HG03175 (cell line): ENCODE measurements at regions not wholly inside any gene's neighbourhood (a gene's known extent, or its start where the extent isn't known, plus 50 kb on each side); places are given as distances from the start of the nearest gene placed in this dataset.

Source experiments
- ATAC-seq: cut with Tn5 transposase; IDR thresholded peaks from one replicate; pipeline ENCODE4 v1.9.1; 2021; ENCODE audit warnings: mild to moderate bottlenecking, moderate library complexity; ENCODE audit not compliant: unreplicated experiment

GRCh38 chr11:15859411-15859810 lies 496.9 kb downstream of the SOX6 start:
- no peak for ATAC-seq

GRCh38 chr11:15861256-15861655 lies 495.1 kb downstream of the SOX6 start:
- no peak for ATAC-seq

GRCh38 chr11:15863411-15863810 lies 492.9 kb downstream of the SOX6 start:
- ATAC-seq: no peak

DNA sequence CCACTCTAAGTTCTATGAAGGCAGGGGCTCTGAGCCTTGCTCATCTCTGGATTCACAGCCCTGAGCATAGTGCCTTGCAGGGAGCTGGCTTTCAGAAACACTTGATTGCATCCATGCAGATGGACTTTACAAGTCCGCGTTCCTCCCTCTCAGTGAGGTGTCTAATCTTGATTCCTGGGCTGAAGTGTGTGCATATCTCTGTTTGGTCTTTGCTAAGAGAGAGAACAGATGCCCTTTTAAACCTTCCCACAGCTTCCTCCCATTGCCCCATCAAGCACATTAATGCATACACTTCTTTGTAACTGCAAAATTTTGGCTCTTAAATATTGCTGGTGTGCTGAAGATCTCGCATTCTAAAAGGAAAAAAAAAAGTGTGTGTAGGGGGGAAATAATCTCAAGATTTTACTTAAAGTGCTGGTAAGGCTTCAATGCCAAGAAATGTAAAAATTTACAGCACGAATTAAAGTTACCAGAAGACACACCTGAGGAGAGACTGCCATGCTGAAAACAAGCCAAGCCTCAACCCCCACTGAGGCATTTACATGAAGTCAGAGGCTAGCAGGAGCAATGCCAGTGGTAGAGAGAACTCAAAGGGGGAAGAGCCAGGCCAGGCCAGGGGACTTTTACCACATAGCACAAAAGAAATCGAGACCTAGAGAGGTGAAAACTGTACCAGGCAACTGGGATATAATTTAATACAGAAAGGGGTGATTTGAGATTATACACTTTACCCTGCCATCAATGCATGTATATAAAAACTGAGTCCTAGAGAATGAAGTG lies 492.1 kb downstream of the SOX6 start:
- ATAC-seq: no peak

- no peak for ATAC-seq
These were observed 490.9 kb downstream of the SOX6 start for GRCh38 chr11:15865212-15865987.

DNA sequence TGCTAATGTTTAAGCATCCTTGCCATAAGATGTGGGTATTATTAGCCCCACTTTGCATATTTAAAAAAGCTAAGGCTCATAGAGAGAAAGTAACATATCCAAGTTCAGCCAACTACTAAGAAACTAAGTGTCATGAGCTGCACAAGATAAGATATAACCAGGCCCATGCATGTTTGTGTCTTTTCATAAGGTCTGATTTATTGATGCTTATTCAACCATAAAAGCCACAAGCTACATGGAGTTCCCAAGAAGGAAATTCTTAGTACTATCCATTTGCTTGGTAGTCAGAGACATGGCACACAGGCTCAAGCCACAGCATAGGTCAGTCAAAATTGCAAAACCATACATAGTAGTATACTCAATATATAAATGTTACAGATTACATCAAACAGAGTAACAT lies 488.5 kb downstream of the SOX6 start:
- ATAC-seq: no peak

- ATAC-seq: no peak
These were observed 485.4 kb downstream of the SOX6 start for GRCh38 chr11:15870911-15871310.

DNA sequence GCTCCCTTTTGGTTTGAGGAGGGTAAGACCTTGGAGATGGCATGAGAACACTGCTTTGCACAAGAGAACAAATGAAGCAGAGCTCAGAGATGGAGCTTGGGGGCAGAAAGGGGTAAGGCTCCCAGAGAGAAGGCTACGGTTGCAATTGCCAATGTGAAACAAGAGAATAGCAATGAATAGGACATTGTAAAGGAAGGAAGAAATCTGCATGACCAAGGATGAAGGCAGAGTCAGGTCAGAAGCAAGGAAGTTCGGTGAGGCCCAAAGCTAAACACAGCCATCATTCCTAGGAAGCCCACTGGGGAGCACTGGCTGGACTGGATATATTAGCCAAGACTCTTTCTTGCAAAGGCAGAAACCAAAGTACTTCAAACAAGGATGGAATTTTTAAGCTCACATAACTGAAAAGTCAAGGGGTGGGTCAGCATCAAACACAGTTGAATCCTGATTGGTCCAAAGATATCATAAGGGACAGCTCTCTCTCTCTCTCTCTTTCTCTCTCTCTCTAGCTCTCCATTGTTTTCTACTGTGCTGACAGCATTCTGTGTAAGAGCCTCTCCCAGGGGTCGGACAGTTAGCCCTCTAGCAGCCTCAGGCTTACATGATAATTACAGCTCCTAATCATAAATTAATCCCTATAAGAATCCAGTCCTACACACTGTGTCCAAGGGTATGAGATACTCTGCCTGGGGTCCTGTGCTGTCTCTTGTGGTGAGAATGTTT lies 484.3 kb downstream of the SOX6 start:
- no peak for ATAC-seq

- no peak for ATAC-seq
These were observed 482.8 kb downstream of the SOX6 start for GRCh38 chr11:15873501-15873900.

- no peak for ATAC-seq
These were observed 481.6 kb downstream of the SOX6 start for GRCh38 chr11:15874704-15875103.

GRCh38 chr11:15875393-15875792 lies 481.0 kb downstream of the SOX6 start:
- no peak for ATAC-seq

DNA sequence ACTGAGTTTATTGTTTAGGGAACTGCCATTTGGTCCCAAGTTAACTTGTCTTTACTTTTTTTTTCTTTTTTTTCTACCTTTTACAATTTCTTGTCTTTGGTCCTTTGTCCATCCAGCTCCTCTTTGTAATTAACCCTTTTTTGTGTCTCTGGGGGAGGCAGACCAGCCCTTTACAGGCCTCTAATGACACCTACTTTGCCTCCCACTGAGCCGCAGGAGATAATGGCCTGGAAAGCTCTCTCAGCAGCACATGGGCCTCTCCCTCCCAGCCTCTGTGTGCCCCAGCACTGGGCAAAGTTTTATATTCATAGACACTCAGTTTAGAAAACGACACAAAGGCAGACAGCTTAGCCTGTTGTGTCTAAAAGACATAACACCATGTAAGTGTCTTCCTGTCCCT lies 480.4 kb downstream of the SOX6 start:
- no peak for ATAC-seq

- no peak for ATAC-seq
These were observed 477.6 kb downstream of the SOX6 start for GRCh38 chr11:15878756-15879155.

- ATAC-seq: no peak
These were observed 476.1 kb downstream of the SOX6 start for GRCh38 chr11:15880291-15880690.

DNA sequence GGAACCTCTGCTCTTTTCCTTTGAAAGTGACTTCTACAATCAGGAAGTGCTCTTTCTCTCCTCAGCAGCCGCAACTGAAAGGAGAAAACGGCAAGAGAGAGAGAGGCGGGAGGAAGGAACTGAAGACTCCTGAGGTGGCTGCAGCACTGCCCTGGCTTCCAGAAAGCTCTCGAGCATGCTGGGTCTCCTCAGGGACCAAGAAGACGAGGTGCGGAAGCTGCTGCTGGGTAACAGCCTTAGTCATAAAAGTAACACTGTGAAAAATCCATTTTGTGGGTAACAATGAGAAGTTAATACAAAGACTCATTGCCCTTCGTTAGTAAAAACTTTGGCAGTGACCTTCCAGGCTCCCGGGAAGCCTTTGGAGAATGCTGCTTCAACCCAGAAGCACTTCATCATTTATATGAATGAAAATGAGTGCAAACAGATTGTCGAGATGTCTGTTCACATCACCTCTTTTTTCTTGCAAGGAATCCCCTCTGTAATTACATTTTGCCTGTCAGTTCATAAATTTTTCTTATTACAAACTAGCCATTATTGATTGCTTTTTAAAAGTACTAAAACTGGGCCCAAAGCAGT lies 473.4 kb downstream of the SOX6 start:
- ATAC-seq: no peak

DNA sequence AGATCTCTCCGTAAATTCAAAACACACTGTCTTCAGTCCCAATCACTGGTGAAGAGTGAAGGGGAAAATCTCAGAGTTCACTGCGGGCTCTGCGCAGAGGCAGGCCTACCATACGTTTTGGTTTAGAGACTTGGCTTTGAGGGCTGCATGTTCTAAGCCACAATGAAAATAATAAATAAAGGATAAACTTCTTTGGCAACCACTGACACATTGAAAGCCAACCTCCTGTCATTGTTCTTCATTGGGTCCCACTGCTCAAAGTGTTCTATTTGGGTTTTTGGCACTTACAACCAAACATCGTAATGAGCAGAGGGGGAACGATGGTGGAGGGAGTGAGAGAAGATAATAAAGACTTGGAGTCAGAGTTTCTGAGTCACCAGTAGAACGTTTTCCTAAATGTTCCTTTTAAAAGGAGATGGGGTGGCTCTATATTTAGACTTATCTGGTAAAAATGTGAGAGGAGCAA lies 472.9 kb downstream of the SOX6 start:
- no peak for ATAC-seq

GRCh38 chr11:15884141-15884540 lies 472.2 kb downstream of the SOX6 start:
- ATAC-seq: no peak

- ATAC-seq: no peak
These were observed 471.4 kb downstream of the SOX6 start for GRCh38 chr11:15884777-15885540.

DNA sequence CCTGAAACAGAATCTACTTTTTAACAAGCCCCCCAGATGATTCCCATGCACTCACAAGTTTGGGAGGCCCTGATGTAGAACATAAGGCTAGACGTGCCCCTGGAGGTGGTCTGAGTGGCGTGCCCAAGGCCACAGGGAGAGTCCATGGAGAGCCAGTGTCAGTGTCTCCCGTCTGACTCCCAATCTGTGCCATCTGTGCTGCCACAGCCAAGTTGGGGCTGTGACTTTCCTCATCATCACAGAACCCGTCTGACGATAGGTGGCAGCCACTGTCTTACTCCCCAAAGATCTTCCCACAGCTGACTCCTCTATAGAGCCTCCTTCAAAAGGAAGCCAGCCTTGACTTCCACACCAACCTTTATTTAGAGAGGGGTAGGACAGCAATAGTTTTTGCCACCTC lies 470.5 kb downstream of the SOX6 start:
- no peak for ATAC-seq

DNA sequence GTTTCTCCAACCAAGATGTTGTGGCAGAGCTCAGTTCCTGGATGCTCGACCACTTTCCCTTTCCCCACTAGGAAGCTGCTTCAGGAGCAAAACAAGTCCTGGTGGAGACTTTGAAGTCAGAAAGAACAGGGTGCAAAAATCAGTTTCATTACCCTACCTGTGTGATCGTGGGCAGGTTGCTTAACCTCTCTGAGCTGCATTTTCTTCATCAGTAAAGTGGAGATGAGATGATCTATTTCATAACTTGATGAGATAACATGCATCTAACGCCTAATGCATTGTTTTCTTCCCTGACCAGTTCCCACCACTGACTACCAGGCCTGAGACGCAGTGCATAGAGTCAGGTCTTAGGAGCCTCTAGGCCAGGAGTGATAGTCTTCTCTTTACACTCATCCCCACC lies 470.0 kb downstream of the SOX6 start:
- no peak for ATAC-seq

DNA sequence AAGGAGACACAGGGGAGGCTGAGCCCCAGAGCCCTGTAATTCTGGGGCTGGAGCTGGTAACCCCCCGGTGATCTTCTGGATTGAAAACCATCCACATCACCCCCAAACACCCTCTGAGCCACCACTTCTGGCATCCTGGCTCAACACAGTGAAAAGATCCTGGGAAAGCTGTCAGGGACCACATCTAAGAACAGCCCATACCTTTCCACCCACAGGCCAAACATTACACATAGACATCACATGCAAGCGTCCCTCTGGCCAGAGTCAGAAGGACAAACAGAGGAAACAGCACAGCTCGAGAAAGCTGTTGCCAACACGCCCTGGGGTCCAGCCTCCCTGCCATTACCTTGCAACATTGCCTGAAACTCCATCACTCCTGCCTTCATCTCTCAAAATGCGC lies 469.5 kb downstream of the SOX6 start:
- ATAC-seq: no peak
